Transverse colon (tissue), 4 donors: ENCODE measurements at regions not wholly inside any gene's neighbourhood (a gene's known extent, or its start where the extent isn't known, plus 50 kb on each side); places are given as distances from the start of the nearest gene placed in this dataset.

ENCODE experiments used
- CTCF ChIP-seq, 5 experiments: fragments of 200-600 bp in 3 of 5; fragments of 450-650 bp in 2 of 5; sonication (generic) in 3 of 5; IDR thresholded peaks; 1 replicate in 2 of 5; 2 replicates in 3 of 5; pipeline ENCODE4 v1.5.1; 2016 to 2017; ENCODE audit warnings: antibody characterized with exemption in 5 of 5, inconsistent platforms in 3 of 5, mild to moderate bottlenecking in 2 of 5, moderate library complexity in 1 of 5
- POLR2A ChIP-seq: fragments of 450-650 bp; IDR thresholded peaks from one replicate; pipeline ENCODE4 v1.6.1; 2016; ENCODE audit warnings: antibody characterized with exemption, mild to moderate bottlenecking, moderate library complexity
- POLR2AphosphoS5 ChIP-seq, 3 donors: sonication (generic); formaldehyde crosslinking; IDR thresholded peaks; one replicate each; pipeline ENCODE4 v1.6.1; 2016; ENCODE audit warnings: antibody characterized with exemption in 3 of 3

GRCh38 chr2:513981-514706 lies 163.1 kb downstream of the TMEM18 start:
- TF ChIP-seq POLR2AphosphoS5 (IDR thresholded peaks at IDR 0.05) (no peak), CTCF (IDR thresholded peaks at IDR 0.05) (no peak), POLR2A (no peak)
